GF-D8 (cell line): ENCODE measurements at regions not wholly inside any gene's neighbourhood (a gene's known extent, or its start where the extent isn't known, plus 50 kb on each side); places are given as distances from the start of the nearest gene placed in this dataset.

Experiments used
- DNase-seq: peaks from one replicate; lab custom pipeline; 2025; lab: John Stamatoyannopoulos, UW

- no peak for DNase-seq
These were observed 156.5 kb upstream of the FOXA2 start for GRCh38 chr20:22740829-22741228.

- no peak for DNase-seq
These were observed 160.2 kb upstream of the FOXA2 start for GRCh38 chr20:22744341-22745193.

- DNase-seq: no peak
These were observed 160.8 kb upstream of the FOXA2 start for GRCh38 chr20:22745194-22745500.

- no peak for DNase-seq
These were observed 162.6 kb upstream of the FOXA2 start for GRCh38 chr20:22746957-22747356.

GRCh38 chr20:22752324-22752723 lies 168.0 kb upstream of the FOXA2 start:
- DNase-seq: no peak

GRCh38 chr20:22757424-22758183 lies 173.2 kb upstream of the FOXA2 start:
- no peak for DNase-seq

- no peak for DNase-seq
These were observed 174.4 kb upstream of the FOXA2 start for GRCh38 chr20:22758815-22759214.

GRCh38 chr20:22762576-22763256 lies 178.3 kb upstream of the FOXA2 start:
- DNase-seq: no peak

GRCh38 chr20:22763257-22763906 lies 179.0 kb upstream of the FOXA2 start:
- no peak for DNase-seq

- no peak for DNase-seq
These were observed 184.2 kb upstream of the FOXA2 start for GRCh38 chr20:22768266-22769178.

GRCh38 chr20:22770241-22770800 lies 185.9 kb upstream of the FOXA2 start:
- DNase-seq: no peak

GRCh38 chr20:22771706-22772105 lies 187.3 kb upstream of the FOXA2 start:
- DNase-seq: no peak

GRCh38 chr20:22773344-22773743 lies 189.0 kb upstream of the FOXA2 start:
- DNase-seq: no peak

GRCh38 chr20:22775256-22775655 lies 190.9 kb upstream of the FOXA2 start:
- DNase-seq: no peak

GRCh38 chr20:22775671-22776139 lies 191.3 kb upstream of the FOXA2 start:
- DNase-seq: no peak

- DNase-seq: no peak
These were observed 192.0 kb upstream of the FOXA2 start for GRCh38 chr20:22776369-22776768.

- no peak for DNase-seq
These were observed 195.5 kb upstream of the FOXA2 start for GRCh38 chr20:22779878-22780277.

- no peak for DNase-seq
These were observed 197.5 kb upstream of the FOXA2 start for GRCh38 chr20:22781869-22782268.

GRCh38 chr20:22789676-22790075 lies 205.3 kb upstream of the FOXA2 start:
- DNase-seq: no peak

- no peak for DNase-seq
These were observed 207.0 kb upstream of the FOXA2 start for GRCh38 chr20:22791396-22791795.
